ENCODE measurements at regions not wholly inside any gene's neighbourhood (a gene's known extent, or its start where the extent isn't known, plus 50 kb on each side); places are given as distances from the start of the nearest gene placed in this dataset.

GRCh38 chr5:117803533-117803932, 1184.8 kb downstream of the DTWD2 start:
- ChIA-PET CTCF (no interaction called here), POLR2A (no interaction called here)

GRCh38 chr5:117801583-117801982, 1186.8 kb downstream of the DTWD2 start:
- Histone ChIP-seq H3K9me3 (no peaks in the 10 kb centered on the region), H3K4me2 (no peak overlapping the region), H3K4me3 (no peak overlapping the region), H3K4me1 (no peaks in the 10 kb centered on the region), H3K27ac (no peak overlapping the region)
- WGBS (ENCODE audit: missing lambda C conversion rate) = under 1% methylated on average over 4 of the region's 4 CpGs
- ATAC-seq (no peak), DNase-seq (ENCODE audit: low read depth in 1 of 2, low spot score in 1 of 2) (no peak), FAIRE-seq (no peak)
- ChIA-PET POLR2A (no interaction called here), CTCF (no interaction called here)
- TF ChIP-seq HEYL (CRISPR knock-in tag; IDR thresholded peaks at IDR 0.05) (no peak), CHD2 (IDR thresholded peaks at IDR 0.05; ENCODE audit: low read length, partially characterized antibody) (no peak)

More at GRCh38 chr5:117803533-117803932, 1184.8 kb downstream of the DTWD2 start:
- no peaks in the 10 kb centered on the region for H3K4me1 ChIP-seq
- ATAC-seq = no peak
- H3K4me2 ChIP-seq = no peak overlapping the region
- TF ChIP-seq POLR2AphosphoS2 (conservative IDR thresholded peaks at IDR 0.05; ENCODE audit: low read length) = no peak
- no peak for TF ChIP-seq JUN (IDR thresholded peaks at IDR 0.05)
- no peak for TF ChIP-seq FOXS1 (CRISPR knock-in tag; IDR thresholded peaks at IDR 0.05)
- TF ChIP-seq HOXB13 (CRISPR knock-in tag; IDR thresholded peaks at IDR 0.05; ENCODE audit: low read depth) = no peak
- no peak for TF ChIP-seq CHD4 (IDR thresholded peaks at IDR 0.05; ENCODE audit: borderline replicate concordance)
- no peak for TF ChIP-seq RNF2 (IDR thresholded peaks at IDR 0.05; ENCODE audit: borderline replicate concordance, low read depth)
- no peak for TF ChIP-seq KDM5A (IDR thresholded peaks at IDR 0.05)
- no peak for TF ChIP-seq EP300 (IDR thresholded peaks at IDR 0.05)
- no peak for TF ChIP-seq HES2 (IDR thresholded peaks at IDR 0.05)
- no peak for TF ChIP-seq RARB (CRISPR knock-in tag; IDR thresholded peaks at IDR 0.05)
- no peak for TF ChIP-seq GATA3 (IDR thresholded peaks at IDR 0.05; ENCODE audit: borderline replicate concordance)
- TF ChIP-seq, protein P1, sequence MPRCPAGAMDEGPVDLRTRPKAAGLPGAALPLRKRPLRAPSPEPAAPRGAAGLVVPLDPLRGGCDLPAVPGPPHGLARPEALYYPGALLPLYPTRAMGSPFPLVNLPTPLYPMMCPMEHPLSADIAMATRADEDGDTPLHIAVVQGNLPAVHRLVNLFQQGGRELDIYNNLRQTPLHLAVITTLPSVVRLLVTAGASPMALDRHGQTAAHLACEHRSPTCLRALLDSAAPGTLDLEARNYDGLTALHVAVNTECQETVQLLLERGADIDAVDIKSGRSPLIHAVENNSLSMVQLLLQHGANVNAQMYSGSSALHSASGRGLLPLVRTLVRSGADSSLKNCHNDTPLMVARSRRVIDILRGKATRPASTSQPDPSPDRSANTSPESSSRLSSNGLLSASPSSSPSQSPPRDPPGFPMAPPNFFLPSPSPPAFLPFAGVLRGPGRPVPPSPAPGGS (IDR thresholded peaks at IDR 0.05) = no peak
- no peak for TF ChIP-seq EHMT2 (IDR thresholded peaks at IDR 0.05; ENCODE audit: low read depth)
- no peak for TF ChIP-seq MYC (IDR thresholded peaks at IDR 0.05; ENCODE audit: borderline replicate concordance, low read length)
- TF ChIP-seq TFCP2L1 (CRISPR knock-in tag; IDR thresholded peaks at IDR 0.05) = no peak
- no peak for TF ChIP-seq NFE2L2 (conservative IDR thresholded peaks at IDR 0.05; ENCODE audit: low read length)
- TF ChIP-seq ZNF302 (CRISPR knock-in tag; IDR thresholded peaks at IDR 0.05) = no peak
- no peak for TF ChIP-seq E2F6 (IDR thresholded peaks at IDR 0.05; ENCODE audit: borderline replicate concordance, low read depth)
- H3K4me3 ChIP-seq = no peak overlapping the region
- H3K27ac ChIP-seq = no peak overlapping the region
- WGBS (ENCODE audit: missing lambda C conversion rate) = 5% methylated on average over 3 of the region's 3 CpGs
- DNase-seq (ENCODE audit: low read depth in 1 of 2, low spot score in 1 of 2) = no peak
- no peak for FAIRE-seq
- H3K9me3 ChIP-seq = no peaks in the 10 kb centered on the region

GRCh38 chr5:117800261-117800660, 1188.1 kb downstream of the DTWD2 start:
- POLR2A ChIA-PET = no interaction called here
- Histone ChIP-seq H3K27ac (no peak overlapping the region), H3K4me3 (no peak overlapping the region), H3K4me2 (no peak overlapping the region), H3K4me1 (no peaks in the 10 kb centered on the region), H3K9me3 (no peaks in the 10 kb centered on the region)
- TF ChIP-seq POLR2AphosphoS2 (conservative IDR thresholded peaks at IDR 0.05; ENCODE audit: low read length) (no peak), HOXA7 (CRISPR knock-in tag; IDR thresholded peaks at IDR 0.05) (no peak), ZSCAN20 (CRISPR knock-in tag; IDR thresholded peaks at IDR 0.05) (no peak), ESRRA (IDR thresholded peaks at IDR 0.05; ENCODE audit: borderline replicate concordance, low read length) (no peak), RNF2 (IDR thresholded peaks at IDR 0.05; ENCODE audit: borderline replicate concordance, low read depth) (no peak), HDAC2 (IDR thresholded peaks at IDR 0.05) (no peak), ZFP36 (IDR thresholded peaks at IDR 0.05; ENCODE audit: borderline replicate concordance, partially characterized antibody) (no peak), HEYL (CRISPR knock-in tag; IDR thresholded peaks at IDR 0.05) (no peak), CTCF (IDR thresholded peaks at IDR 0.05) (no peak), KDM1A (IDR thresholded peaks at IDR 0.05; ENCODE audit: low read depth) (no peak), BHLHE40 (IDR thresholded peaks at IDR 0.05; ENCODE audit: low read depth, low read length) (no peak), KDM5A (IDR thresholded peaks at IDR 0.05) (no peak), EHMT2 (IDR thresholded peaks at IDR 0.05; ENCODE audit: low read depth) (no peak), RAD21 (conservative IDR thresholded peaks at IDR 0.05 in 1 of 2, IDR thresholded peaks at IDR 0.05 in 1 of 2) (no peak), CEBPB (IDR thresholded peaks at IDR 0.05) (no peak), E2F6 (IDR thresholded peaks at IDR 0.05; ENCODE audit: borderline replicate concordance, low read depth) (no peak), MAX (IDR thresholded peaks at IDR 0.05) (no peak), EP300 (IDR thresholded peaks at IDR 0.05) (no peak), NR3C1 (IDR thresholded peaks at IDR 0.05) (no peak)
- CTCF ChIA-PET = no interaction called here
- DNase-seq (ENCODE audit: low read depth in 1 of 2, low spot score in 1 of 2) = no peak
- ATAC-seq = no peak
- no peak for FAIRE-seq
